ENCODE measurements at regions not wholly inside any gene's neighbourhood (a gene's known extent, or its start where the extent isn't known, plus 50 kb on each side); places are given as distances from the start of the nearest gene placed in this dataset.
"Not testable (repeated sequence)": the region's sequence is repeated elsewhere in the genome, so short reads cannot be mapped to it uniquely, and the experiment has no call there.

- no peak for DNase-seq (ENCODE audit: low spot score)
Observed at GRCh38 chr2:117519721-117520120, 294.8 kb upstream of the DDX18 start.

- DNase-seq (ENCODE audit: low spot score), result peak; percentile 5
Observed at GRCh38 chr2:117523267-117523666, 291.2 kb upstream of the DDX18 start.

GRCh38 chr2:117523711-117524238, 290.7 kb upstream of the DDX18 start:
- DNase-seq (ENCODE audit: low spot score), result no peak

- no peak for DNase-seq (ENCODE audit: low spot score)
Observed at GRCh38 chr2:117536139-117536538, 278.4 kb upstream of the DDX18 start.

- DNase-seq (ENCODE audit: low spot score), result no peak
Observed at GRCh38 chr2:117537032-117537431, 277.5 kb upstream of the DDX18 start.

GRCh38 chr2:117551858-117552257, 262.6 kb upstream of the DDX18 start:
- DNase-seq (ENCODE audit: low spot score), result no peak

GRCh38 chr2:117553448-117553847, 261.0 kb upstream of the DDX18 start:
- no peak for DNase-seq (ENCODE audit: low spot score)

- DNase-seq (ENCODE audit: low spot score), result no peak
Observed at GRCh38 chr2:117555965-117556364, 258.5 kb upstream of the DDX18 start.

- DNase-seq (ENCODE audit: low spot score), result no peak
Observed at GRCh38 chr2:117557626-117558025, 256.9 kb upstream of the DDX18 start.

GRCh38 chr2:117562654-117563053, 251.8 kb upstream of the DDX18 start:
- no peak for DNase-seq (ENCODE audit: low spot score)

- no peak for DNase-seq (ENCODE audit: low spot score)
Observed at GRCh38 chr2:117571590-117572349, 242.7 kb upstream of the DDX18 start.

GRCh38 chr2:117587310-117587709, 227.2 kb upstream of the DDX18 start:
- DNase-seq (ENCODE audit: low spot score), result no peak

GRCh38 chr2:117603060-117603459, 211.4 kb upstream of the DDX18 start:
- DNase-seq (ENCODE audit: low spot score), result no peak

GRCh38 chr2:117603567-117603966, 210.9 kb upstream of the DDX18 start:
- DNase-seq (ENCODE audit: low spot score), result no peak

GRCh38 chr2:117607202-117607601, 207.3 kb upstream of the DDX18 start:
- no peak for DNase-seq (ENCODE audit: low spot score)

GRCh38 chr2:117613101-117613500, 201.4 kb upstream of the DDX18 start:
- no peak for DNase-seq (ENCODE audit: low spot score)

- no peak for DNase-seq (ENCODE audit: low spot score)
Observed at GRCh38 chr2:117614296-117614695, 200.2 kb upstream of the DDX18 start.

GRCh38 chr2:117614823-117615534, 199.5 kb upstream of the DDX18 start:
- DNase-seq (ENCODE audit: low spot score), result no peak

GRCh38 chr2:117618607-117619006, 195.9 kb upstream of the DDX18 start:
- DNase-seq (ENCODE audit: low spot score), result no peak

GRCh38 chr2:117621326-117621725, 193.2 kb upstream of the DDX18 start:
- DNase-seq (ENCODE audit: low spot score), result no peak

- DNase-seq (ENCODE audit: low spot score), result not testable (repeated sequence)
Observed at GRCh38 chr2:117623175-117623574, 191.3 kb upstream of the DDX18 start.

- no peak for DNase-seq (ENCODE audit: low spot score)
Observed at GRCh38 chr2:117631152-117631945, 183.1 kb upstream of the DDX18 start.

GRCh38 chr2:117635481-117635880, 179.0 kb upstream of the DDX18 start:
- DNase-seq (ENCODE audit: low spot score), result no peak

Data from cerebellar cortex (tissue), 1 donor.